Breast epithelium (tissue), 4 donors: ENCODE measurements at regions not wholly inside any gene's neighbourhood (a gene's known extent, or its start where the extent isn't known, plus 50 kb on each side); places are given as distances from the start of the nearest gene placed in this dataset.

Source experiments
- DNase-seq, 2 donors: peaks; one replicate each; pipeline ENCODE4 v3.0.0-alpha.2; 2019; ENCODE audit warnings: low spot score in 2 of 2
- H3K27ac ChIP-seq, 2 donors: fragments of 200-600 bp; sonication (generic) in 1 of 2; one replicate each; pipeline ENCODE4 v1.5.1; 2016 to 2019; ENCODE audit warnings: mild to moderate bottlenecking in 1 of 2
- H3K27me3 ChIP-seq, 2 donors: fragments of 200-600 bp; sonication (generic) in 1 of 2; one replicate each; pipeline versions ENCODE4 v1.5.1 to v1.6.0; 2017 to 2019; ENCODE audit warnings: control low read depth in 1 of 2, mild to moderate bottlenecking in 1 of 2
- H3K36me3 ChIP-seq: fragments of 200-600 bp; one replicate; pipeline ENCODE4 v1.5.1; 2019
- H3K4me1 ChIP-seq, 2 donors: fragments of 200-600 bp; sonication (generic); one replicate each; pipeline ENCODE4 v1.5.1; 2016 to 2019; ENCODE audit warnings: control low read depth in 1 of 2
- H3K4me3 ChIP-seq, 3 donors: fragments of 200-600 bp; sonication (generic); 1 replicate in 2 of 3; 2 replicates in 1 of 3; pipeline ENCODE4 v1.5.1; 2016 to 2019; ENCODE audit warnings: mild to moderate bottlenecking in 3 of 3, moderate library complexity in 2 of 3
- H3K9me3 ChIP-seq, 2 donors: fragments of 200-600 bp; sonication (generic) in 1 of 2; one replicate each; pipeline ENCODE4 v1.5.1; 2016 to 2019; ENCODE audit warnings: control low read depth in 1 of 2
- POLR2A ChIP-seq: fragments of 450-650 bp; IDR thresholded peaks from one replicate; pipeline ENCODE4 v1.6.1; 2016; ENCODE audit warnings: antibody characterized with exemption, mild to moderate bottlenecking, moderate library complexity
- POLR2AphosphoS5 ChIP-seq, 3 donors: sonication (generic); formaldehyde crosslinking; IDR thresholded peaks; one replicate each; pipeline ENCODE4 v1.6.1; 2017; ENCODE audit warnings: antibody characterized with exemption in 3 of 3
- intact Hi-C: fragments of 100-400 bp; cut with DNase I; formaldehyde crosslinking; loops from one replicate; pipeline ENCODE4 v1.15.1; 2023; ENCODE audit warnings: low total_unique reads
- TF ChIP-seq, protein P1 (sequence below), 3 donors: fragments of 450-650 bp; IDR thresholded peaks; one replicate each; pipeline ENCODE4 v1.5.1; 2016 to 2017; ENCODE audit warnings: antibody characterized with exemption in 3 of 3, mild to moderate bottlenecking in 3 of 3, moderate library complexity in 3 of 3

DNA sequence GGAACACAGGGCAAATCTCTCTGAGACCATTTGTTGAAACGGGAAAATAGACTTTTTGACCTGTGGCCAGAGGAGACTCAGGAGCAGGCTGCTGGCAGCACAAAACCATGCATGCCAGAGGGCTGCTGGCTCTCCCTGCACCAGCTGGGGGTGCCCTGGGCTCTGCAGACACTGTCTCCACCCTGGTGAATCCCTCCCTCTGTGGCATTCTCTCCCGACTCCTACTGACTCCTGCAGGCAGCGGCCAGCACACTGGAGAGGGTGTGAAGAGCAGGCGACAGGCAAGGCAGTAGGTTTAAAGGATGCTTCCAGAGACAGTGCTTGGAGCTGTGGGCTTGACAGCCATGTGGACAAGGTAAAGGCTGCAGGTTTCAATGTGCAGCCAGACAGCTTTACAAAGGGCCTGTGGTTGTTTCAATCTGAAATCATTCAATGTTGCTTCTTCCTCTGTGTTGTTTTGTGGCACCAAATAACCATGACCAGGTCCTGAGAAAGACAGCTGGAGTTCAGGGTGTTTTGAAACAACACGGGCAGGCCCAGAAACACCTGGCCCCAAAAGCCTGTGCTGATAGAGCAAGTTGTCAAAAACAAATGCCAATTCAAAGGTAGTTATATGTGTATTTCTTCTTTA, 431.0 kb upstream of the ATP10A start:
- Histone ChIP-seq H3K27me3 (peaks cover 0 to 6% of the 10 kb centered on the region in 2 donors), H3K36me3 (no peaks in the 10 kb centered on the region), H3K4me1 (no peaks in the 10 kb centered on the region), H3K9me3 (peaks cover 0 to 32% of the 10 kb centered on the region in 2 donors), H3K27ac (no peak overlapping the region), H3K4me3 (no peak overlapping the region)
- TF ChIP-seq, protein P1, sequence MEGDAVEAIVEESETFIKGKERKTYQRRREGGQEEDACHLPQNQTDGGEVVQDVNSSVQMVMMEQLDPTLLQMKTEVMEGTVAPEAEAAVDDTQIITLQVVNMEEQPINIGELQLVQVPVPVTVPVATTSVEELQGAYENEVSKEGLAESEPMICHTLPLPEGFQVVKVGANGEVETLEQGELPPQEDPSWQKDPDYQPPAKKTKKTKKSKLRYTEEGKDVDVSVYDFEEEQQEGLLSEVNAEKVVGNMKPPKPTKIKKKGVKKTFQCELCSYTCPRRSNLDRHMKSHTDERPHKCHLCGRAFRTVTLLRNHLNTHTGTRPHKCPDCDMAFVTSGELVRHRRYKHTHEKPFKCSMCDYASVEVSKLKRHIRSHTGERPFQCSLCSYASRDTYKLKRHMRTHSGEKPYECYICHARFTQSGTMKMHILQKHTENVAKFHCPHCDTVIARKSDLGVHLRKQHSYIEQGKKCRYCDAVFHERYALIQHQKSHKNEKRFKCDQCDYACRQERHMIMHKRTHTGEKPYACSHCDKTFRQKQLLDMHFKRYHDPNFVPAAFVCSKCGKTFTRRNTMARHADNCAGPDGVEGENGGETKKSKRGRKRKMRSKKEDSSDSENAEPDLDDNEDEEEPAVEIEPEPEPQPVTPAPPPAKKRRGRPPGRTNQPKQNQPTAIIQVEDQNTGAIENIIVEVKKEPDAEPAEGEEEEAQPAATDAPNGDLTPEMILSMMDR (IDR thresholded peaks at IDR 0.05) = no peak
- TF ChIP-seq POLR2A = no peak
- TF ChIP-seq POLR2AphosphoS5 (IDR thresholded peaks at IDR 0.05) = no peak
- no peak for DNase-seq
- intact Hi-C loops = loop anchor here (1.0 kb wide), 1 partner anchor 17 kb away; no protein-coding TSS in a partner anchor

DNA sequence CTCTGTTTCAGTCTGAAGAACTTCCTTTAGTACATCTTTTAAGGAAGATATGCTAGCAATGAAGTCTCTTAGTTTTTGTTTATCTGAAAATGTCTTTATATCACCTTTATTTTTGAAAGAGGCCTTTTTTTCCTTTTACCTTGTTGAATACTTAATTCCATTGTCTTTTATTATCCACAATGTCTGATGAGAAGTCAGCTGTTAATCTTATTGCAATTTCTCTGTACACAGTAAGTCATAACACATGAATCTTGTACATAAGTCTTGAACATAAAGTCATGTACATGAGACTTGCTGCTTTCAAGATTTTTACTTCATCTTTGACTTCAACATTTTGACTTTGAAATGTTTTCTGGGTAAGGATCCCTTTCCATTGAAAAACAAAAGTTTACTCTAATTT, 424.3 kb upstream of the ATP10A start:
- no peaks in the 10 kb centered on the region for H3K27me3 ChIP-seq
- H3K27ac ChIP-seq = no peak overlapping the region
- no peak for DNase-seq
- no peaks in the 10 kb centered on the region for H3K4me1 ChIP-seq
- TF ChIP-seq, protein P1 (IDR thresholded peaks at IDR 0.05) = no peak
- TF ChIP-seq POLR2A = no peak
- TF ChIP-seq POLR2AphosphoS5 (IDR thresholded peaks at IDR 0.05) = no peak
- intact Hi-C loops = no loop called here
- H3K9me3 ChIP-seq = peaks cover 0 to 37% of the 10 kb centered on the region in 2 donors
- H3K36me3 ChIP-seq = no peaks in the 10 kb centered on the region
- H3K4me3 ChIP-seq = no peak overlapping the region

DNA sequence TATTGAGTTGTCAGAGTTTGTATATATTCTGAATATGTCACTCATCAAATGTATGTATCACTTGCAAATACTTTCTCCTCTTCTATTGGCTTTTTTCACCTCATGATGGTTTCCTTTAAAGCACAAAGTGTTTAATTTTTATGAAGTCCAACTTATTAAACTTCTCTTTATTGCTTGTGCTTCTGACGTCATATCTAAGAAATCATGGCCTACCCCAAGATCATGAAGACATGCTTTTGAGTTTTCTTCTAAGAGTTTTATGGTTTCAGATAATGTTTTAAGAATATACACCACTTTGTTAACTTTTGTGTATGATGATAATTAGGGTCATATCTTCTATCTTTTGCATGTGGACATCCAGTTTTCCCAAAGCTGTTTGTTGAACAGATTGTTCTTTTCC, 417.2 kb upstream of the ATP10A start:
- TF ChIP-seq, protein P1 (IDR thresholded peaks at IDR 0.05) = no peak
- H3K4me1 ChIP-seq = no peaks in the 10 kb centered on the region
- H3K9me3 ChIP-seq = no peaks in the 10 kb centered on the region
- intact Hi-C loops = no loop called here
- no peaks in the 10 kb centered on the region for H3K27me3 ChIP-seq
- H3K4me3 ChIP-seq = no peak overlapping the region
- DNase-seq = no peak
- no peaks in the 10 kb centered on the region for H3K36me3 ChIP-seq
- H3K27ac ChIP-seq = no peak overlapping the region

DNA sequence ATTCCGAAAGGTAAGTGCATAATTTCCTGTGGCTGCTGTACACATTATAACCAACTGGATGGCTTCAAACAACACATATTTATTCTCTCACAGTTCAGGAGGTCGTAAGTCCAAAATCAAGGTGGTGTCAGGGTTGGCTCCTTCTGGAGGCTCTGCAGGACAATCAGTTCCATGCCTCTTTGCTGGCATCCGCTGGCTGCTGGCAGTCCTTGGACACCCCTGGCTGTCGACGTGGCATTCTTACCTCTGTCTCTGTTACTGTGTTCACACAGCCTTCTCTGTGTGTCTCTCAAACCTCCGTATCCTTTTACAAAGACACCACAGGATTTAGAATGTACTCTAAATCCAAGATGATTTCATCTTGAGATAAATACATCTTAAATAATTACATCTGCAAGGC, 398.8 kb upstream of the ATP10A start:
- Histone ChIP-seq H3K9me3 (no peaks in the 10 kb centered on the region), H3K27ac (no peak overlapping the region), H3K27me3 (peaks cover 0 to 6% of the 10 kb centered on the region in 2 donors), H3K4me1 (no peaks in the 10 kb centered on the region), H3K4me3 (no peak overlapping the region), H3K36me3 (no peaks in the 10 kb centered on the region)
- no peak for DNase-seq
- intact Hi-C loops = no loop called here
- TF ChIP-seq, protein P1 (IDR thresholded peaks at IDR 0.05) = no peak
- no peak for TF ChIP-seq POLR2AphosphoS5 (IDR thresholded peaks at IDR 0.05)
- TF ChIP-seq POLR2A = no peak

DNA sequence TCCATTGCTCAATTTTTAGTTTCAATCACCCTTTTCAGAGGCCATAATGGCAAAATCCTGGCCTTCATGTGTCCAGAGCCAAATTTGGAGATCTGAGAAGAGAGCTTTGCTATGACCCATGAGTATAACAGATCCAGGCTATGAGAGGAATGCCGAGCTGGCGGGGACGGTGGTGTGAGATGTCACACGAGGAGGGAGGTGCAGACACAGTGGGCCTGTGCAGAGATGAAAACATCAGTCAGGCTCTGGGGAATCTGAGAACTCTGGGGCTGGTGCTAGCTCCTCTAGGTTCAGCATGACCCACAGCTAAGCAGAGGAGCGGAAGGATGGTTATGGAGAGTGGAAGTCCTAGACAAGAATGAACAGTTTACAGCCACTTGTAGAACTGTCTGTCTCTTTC, 398.3 kb upstream of the ATP10A start:
- Histone ChIP-seq H3K9me3 (no peaks in the 10 kb centered on the region), H3K4me1 (no peaks in the 10 kb centered on the region), H3K27ac (no peak overlapping the region), H3K4me3 (no peak overlapping the region), H3K27me3 (peaks cover 0 to 6% of the 10 kb centered on the region in 2 donors), H3K36me3 (no peaks in the 10 kb centered on the region)
- DNase-seq = no peak
- no peak for TF ChIP-seq POLR2A
- intact Hi-C loops = no loop called here
